ENCODE measurements at regions not wholly inside any gene's neighbourhood (a gene's known extent, or its start where the extent isn't known, plus 50 kb on each side); places are given as distances from the start of the nearest gene placed in this dataset.

GRCh38 chr2:6793913-6794312 lies 71.8 kb downstream of the CMPK2 start:
- H2BK15ac ChIP-seq (ENCODE audit: low read length) = no peak overlapping the region
- H2AK5ac ChIP-seq (ENCODE audit: low read depth, low read length) = no peak overlapping the region
- no peak overlapping the region for H3K18ac ChIP-seq (ENCODE audit: extremely low read depth, low read length)
- ChIA-PET POLR2A (ENCODE audit: partially characterized antibody) (no interaction called here), CTCF (ENCODE audit: partially characterized antibody) (interaction anchor here (0.6 to 3.9 kb wide), 5 partner anchors 8 to 934 kb away, joined by 3 to 23 read pairs (median 4); partner anchors contain the start of gene CMPK2)
- no peak overlapping the region for H2BK20ac ChIP-seq (ENCODE audit: low read length)
- no peaks in the 10 kb centered on the region for H3K36me3 ChIP-seq (ENCODE audit: control insufficient read depth in 2 of 4, insufficient read depth in 4 of 4, low read length in 3 of 4)
- H2AFZ ChIP-seq (ENCODE audit: low read length) = no peak overlapping the region
- no peaks in the 10 kb centered on the region for H3K27me3 ChIP-seq (replicated peaks in 1 of 4; ENCODE audit: control insufficient read depth in 3 of 4, extremely low read depth in 1 of 4, insufficient read depth in 3 of 4, low read length in 3 of 4)
- no peak overlapping the region for H4K5ac ChIP-seq (ENCODE audit: insufficient read length, low read depth, low read length)
- H3K79me1 ChIP-seq (ENCODE audit: low read depth, low read length) = no peaks in the 10 kb centered on the region
- FAIRE-seq (no peak), DNase-seq (ENCODE audit: low read depth in 1 of 2, low spot score in 2 of 2) (no peak)
- no peak overlapping the region for H2BK5ac ChIP-seq (ENCODE audit: low read depth, low read length)
- no peaks in the 10 kb centered on the region for H3K79me2 ChIP-seq (ENCODE audit: control insufficient read depth in 1 of 2, insufficient read depth in 2 of 2, low read length in 2 of 2)
- H2BK120ac ChIP-seq (replicated peaks; ENCODE audit: low read depth, low read length) = no peak overlapping the region
- no peak overlapping the region for H4K8ac ChIP-seq (ENCODE audit: extremely low read depth, insufficient read depth, low read length)
- no peak overlapping the region for H3K27ac ChIP-seq (ENCODE audit: low read depth, low read length)
- no peak overlapping the region for H3K23ac ChIP-seq (ENCODE audit: insufficient read length)
- no peaks in the 10 kb centered on the region for H3K9me3 ChIP-seq (ENCODE audit: insufficient read depth in 2 of 2, low read depth in 1 of 2, low read length in 1 of 2)
- no peak overlapping the region for H4K91ac ChIP-seq (replicated peaks; ENCODE audit: insufficient read length, low read length)
- no peaks in the 10 kb centered on the region for H3K23me2 ChIP-seq (ENCODE audit: low read depth, low read length)
- no peak overlapping the region for H3K4me3 ChIP-seq (ENCODE audit: extremely low read depth in 1 of 4, insufficient read depth in 2 of 4, low read depth in 3 of 4, low read length in 4 of 4)
- no peak overlapping the region for H3K4ac ChIP-seq (replicated peaks; ENCODE audit: insufficient read length, low read depth, low read length)
- H3K56ac ChIP-seq (replicated peaks; ENCODE audit: insufficient read length, low read depth, low read length) = no peak overlapping the region
- no peaks in the 10 kb centered on the region for H4K20me1 ChIP-seq (replicated peaks in 1 of 2; ENCODE audit: control insufficient read depth in 1 of 2, insufficient read depth in 2 of 2, low read length in 2 of 2)
- whole genome bisulfite sequencing, 2 experiments (ENCODE audit: extremely low coverage in 1 of 2, insufficient coverage in 1 of 2, insufficient read length in 1 of 2, insufficient replicate concordance in 2 of 2, low coverage in 1 of 2, low lambda C conversion rate in 2 of 2, missing lambda C conversion rate in 1 of 2) = 89% methylated on average over 6 of the region's 6 CpGs; no CpG with 5 or more reads in 1 of the 2 experiments
- H3K4me1 ChIP-seq (replicated peaks in 1 of 4; ENCODE audit: control insufficient read depth in 3 of 4, insufficient read depth in 4 of 4, low read length in 3 of 4) = no peaks in the 10 kb centered on the region
- no peak overlapping the region for H3K14ac ChIP-seq (ENCODE audit: insufficient read length)
- H3K4me2 ChIP-seq (ENCODE audit: insufficient read depth in 1 of 2, low read depth in 2 of 2, low read length in 2 of 2) = no peak overlapping the region
- no peak overlapping the region for H2BK12ac ChIP-seq (ENCODE audit: low read depth, low read length)
- H3K9ac ChIP-seq (replicated peaks in 1 of 4; ENCODE audit: extremely low read depth in 1 of 4, low read depth in 3 of 4, low read length in 3 of 4) = no peak overlapping the region
- no peak for TF ChIP-seq HDAC6 (IDR thresholded peaks at IDR 0.05; ENCODE audit: low read depth, low read length)
- TF ChIP-seq SUZ12 (IDR thresholded peaks at IDR 0.05; ENCODE audit: low read length) = no peak
- TF ChIP-seq KDM5A (IDR thresholded peaks at IDR 0.05; ENCODE audit: low read length) = no peak
- no peak for TF ChIP-seq ATF2 (IDR thresholded peaks at IDR 0.05; ENCODE audit: low read length)
- TF ChIP-seq MAX (IDR thresholded peaks at IDR 0.05) = no peak
- no peak for TF ChIP-seq ATF3 (IDR thresholded peaks at IDR 0.05; ENCODE audit: insufficient read depth, low read depth, low read length)
- TF ChIP-seq USF2 (IDR thresholded peaks at IDR 0.05; ENCODE audit: low read length) = no peak
- no peak for TF ChIP-seq EGR1 (IDR thresholded peaks at IDR 0.05; ENCODE audit: borderline replicate concordance, low read depth, low read length)
- TF ChIP-seq TEAD4 (IDR thresholded peaks at IDR 0.05; ENCODE audit: low read depth, low read length) = no peak
- no peak for TF ChIP-seq SP1 (IDR thresholded peaks at IDR 0.05; ENCODE audit: low read depth, low read length)
- no peak for TF ChIP-seq JUN (IDR thresholded peaks at IDR 0.05; ENCODE audit: low read depth, low read length)
- TF ChIP-seq TAF1 (IDR thresholded peaks at IDR 0.05; ENCODE audit: low read depth, low read length) = no peak

Data from H1 (cell line).